ENCODE measurements at regions not wholly inside any gene's neighbourhood (a gene's known extent, or its start where the extent isn't known, plus 50 kb on each side); places are given as distances from the start of the nearest gene placed in this dataset.
A peak's percentile ranks its signal among the peaks of the same experiment; 100 is the strongest.
"Not testable (repeated sequence)": the region's sequence is repeated elsewhere in the genome, so short reads cannot be mapped to it uniquely, and the experiment has no call there.

DNA sequence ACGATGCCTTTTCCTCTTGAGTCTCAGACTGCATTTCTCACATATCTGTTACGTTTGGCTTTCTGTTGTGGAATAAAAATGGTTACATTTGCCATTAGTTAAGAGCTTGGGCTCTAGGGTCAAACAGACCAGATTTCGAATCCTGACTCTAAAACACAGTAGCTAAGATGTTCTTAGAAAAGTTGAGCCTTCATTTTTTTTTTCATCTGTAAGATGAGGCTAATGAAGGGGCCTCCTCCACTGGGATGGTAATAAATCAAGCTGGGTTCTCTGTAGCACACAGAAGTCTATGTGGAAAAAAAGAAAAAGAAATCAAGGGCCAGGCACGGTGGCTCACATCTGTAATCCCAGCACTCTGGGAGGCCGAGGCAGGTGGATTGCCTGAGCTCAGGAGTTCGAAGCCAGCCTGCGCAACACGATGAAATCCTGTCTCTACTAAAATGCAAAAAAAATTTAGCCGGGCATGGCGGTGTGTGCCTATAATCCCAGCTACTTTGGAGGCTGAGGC is 49.9 kb upstream of the CAPRIN1 start:
- Mint-ChIP-seq H3K36me3 (ENCODE audit: low read depth) (no peaks in the 10 kb centered on the region), H3K27ac (no peak overlapping the region), H3K4me1 (peaks cover 8% of the 10 kb centered on the region), H3K27me3 (peaks cover 51% of the 10 kb centered on the region), H3K9me3 (no peaks in the 10 kb centered on the region), H3K4me3 (no peak overlapping the region)
- DNase-seq = no peak
- intact Hi-C loops (cut with micrococcal nuclease) = no loop called here

GRCh38 chr11:33999393-33999792 is 52.1 kb upstream of the CAPRIN1 start:
- H3K36me3 Mint-ChIP-seq (ENCODE audit: low read depth) = no peaks in the 10 kb centered on the region
- no peaks in the 10 kb centered on the region for H3K9me3 Mint-ChIP-seq
- intact Hi-C loops (cut with micrococcal nuclease) = no loop called here
- peaks cover 8% of the 10 kb centered on the region for H3K4me1 Mint-ChIP-seq
- no peak for DNase-seq
- H3K27me3 Mint-ChIP-seq = peaks cover 35% of the 10 kb centered on the region
- no peak overlapping the region for H3K4me3 Mint-ChIP-seq
- no peak overlapping the region for H3K27ac Mint-ChIP-seq

- Mint-ChIP-seq H3K27me3 (peaks cover 31% of the 10 kb centered on the region), H3K36me3 (ENCODE audit: low read depth) (no peaks in the 10 kb centered on the region), H3K27ac (no peak overlapping the region), H3K9me3 (no peaks in the 10 kb centered on the region), H3K4me3 (peak overlapping the region; percentile 30), H3K4me1 (peaks cover 8% of the 10 kb centered on the region)
- intact Hi-C loops (cut with micrococcal nuclease) = loop anchor here (1.0 to 2.0 kb wide), 5 partner anchors 53 to 495 kb away; partner anchors contain the start of genes CAPRIN1 and NAT10
- no peak for DNase-seq
Observed at GRCh38 chr11:33997584-33998251, 53.8 kb upstream of the CAPRIN1 start.

- Mint-ChIP-seq H3K4me1 (peaks cover 8% of the 10 kb centered on the region), H3K27me3 (peaks cover 29% of the 10 kb centered on the region), H3K4me3 (peak overlapping the region; percentile 30), H3K9me3 (no peaks in the 10 kb centered on the region), H3K36me3 (ENCODE audit: low read depth) (no peaks in the 10 kb centered on the region), H3K27ac (no peak overlapping the region)
- peak; percentile 93 for DNase-seq
- intact Hi-C loops (cut with micrococcal nuclease) = loop anchor here (1.0 to 2.0 kb wide), 5 partner anchors 54 to 496 kb away; partner anchors contain the start of genes CAPRIN1 and NAT10
Observed at GRCh38 chr11:33996498-33997454, 54.8 kb upstream of the CAPRIN1 start.

DNA sequence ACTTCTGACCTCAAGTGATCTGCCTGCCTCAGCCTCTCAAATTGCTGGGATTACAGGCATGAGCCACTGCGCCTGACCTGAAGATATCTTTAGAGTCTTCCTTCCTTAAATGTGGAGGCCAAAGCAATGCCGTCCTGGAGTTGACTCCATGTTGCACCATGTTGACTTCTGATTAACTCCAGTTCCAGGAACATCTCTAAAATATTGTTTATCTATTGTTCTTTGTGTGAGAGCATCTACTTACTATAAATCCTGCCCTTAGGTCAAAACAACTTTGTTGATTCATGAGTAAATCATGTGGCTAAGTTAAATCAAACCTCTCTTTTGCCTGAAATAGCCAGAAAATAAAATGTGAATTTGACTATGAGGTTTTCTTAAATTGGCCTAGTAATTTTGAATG is 56.6 kb upstream of the CAPRIN1 start:
- H3K4me1 Mint-ChIP-seq = peaks cover 13% of the 10 kb centered on the region
- no peaks in the 10 kb centered on the region for H3K36me3 Mint-ChIP-seq (ENCODE audit: low read depth)
- H3K4me3 Mint-ChIP-seq = no peak overlapping the region
- H3K9me3 Mint-ChIP-seq = no peaks in the 10 kb centered on the region
- DNase-seq = no peak
- intact Hi-C loops (cut with micrococcal nuclease) = no loop called here
- H3K27me3 Mint-ChIP-seq = peaks cover 25% of the 10 kb centered on the region
- no peak overlapping the region for H3K27ac Mint-ChIP-seq

DNA sequence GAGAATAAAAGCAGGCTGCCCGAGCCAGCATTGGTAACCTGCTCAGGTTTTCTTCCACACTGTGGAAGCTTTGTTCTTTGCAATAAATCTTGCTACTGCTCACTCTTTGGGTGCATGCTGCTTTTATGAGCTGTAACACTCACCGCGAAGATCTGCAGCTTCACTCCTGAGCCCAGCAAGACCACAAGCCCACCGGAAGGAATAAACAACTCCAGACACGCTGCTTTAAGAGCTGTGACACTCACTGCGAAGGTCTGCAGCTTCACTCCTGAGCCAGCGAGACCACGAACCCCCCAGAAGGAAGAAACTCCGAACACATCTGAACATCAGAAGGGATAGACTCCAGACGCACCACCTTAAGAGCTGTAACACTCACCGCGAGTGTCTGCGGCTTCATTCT is 60.4 kb upstream of the CAPRIN1 start:
- H3K9me3 Mint-ChIP-seq; DNase-seq; H3K27ac Mint-ChIP-seq; intact Hi-C loops (cut with micrococcal nuclease); H3K27me3 Mint-ChIP-seq; H3K4me1 Mint-ChIP-seq; H3K36me3 Mint-ChIP-seq (ENCODE audit: low read depth): not testable (repeated sequence)
- peak overlapping the region; percentile 54 for H3K4me3 Mint-ChIP-seq

DNA sequence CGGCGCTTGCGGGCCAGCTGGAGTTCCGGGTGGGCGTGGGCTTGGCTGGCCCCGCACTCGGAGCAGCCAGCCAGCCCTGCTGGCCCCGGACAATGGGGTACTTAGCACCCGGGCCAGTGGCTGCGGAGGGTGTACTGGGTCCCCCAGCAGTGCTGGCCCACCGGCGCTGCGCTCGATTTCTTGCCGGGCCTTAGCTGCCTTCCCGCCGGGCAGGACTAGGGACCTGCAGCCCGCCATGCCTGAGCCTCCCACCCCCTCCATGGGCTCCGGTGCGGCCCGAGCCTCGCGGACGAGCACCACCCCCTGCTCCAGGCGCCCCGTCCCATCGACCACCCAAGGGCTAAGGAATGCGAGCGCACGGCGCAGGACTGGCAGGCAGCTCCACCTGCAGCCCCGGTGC is 61.4 kb upstream of the CAPRIN1 start:
- H3K27me3 Mint-ChIP-seq; H3K4me1 Mint-ChIP-seq; H3K27ac Mint-ChIP-seq; DNase-seq; intact Hi-C loops (cut with micrococcal nuclease); H3K9me3 Mint-ChIP-seq; H3K4me3 Mint-ChIP-seq; H3K36me3 Mint-ChIP-seq (ENCODE audit: low read depth): not testable (repeated sequence)

- Mint-ChIP-seq H3K9me3 (no peaks in the 10 kb centered on the region), H3K4me1 (peaks cover 4% of the 10 kb centered on the region), H3K36me3 (ENCODE audit: low read depth) (no peaks in the 10 kb centered on the region), H3K4me3 (no peak overlapping the region), H3K27ac (no peak overlapping the region), H3K27me3 (peaks cover 4% of the 10 kb centered on the region)
- intact Hi-C loops (cut with micrococcal nuclease) = no loop called here
- no peak for DNase-seq
Observed at GRCh38 chr11:33989461-33989860, 62.1 kb upstream of the CAPRIN1 start.

- Mint-ChIP-seq H3K27me3 (peaks cover 2% of the 10 kb centered on the region), H3K4me1 (peaks cover 4% of the 10 kb centered on the region), H3K36me3 (ENCODE audit: low read depth) (no peaks in the 10 kb centered on the region), H3K4me3 (no peak overlapping the region), H3K9me3 (no peaks in the 10 kb centered on the region), H3K27ac (no peak overlapping the region)
- intact Hi-C loops (cut with micrococcal nuclease) = loop anchor here (1.0 kb wide), 2 partner anchors 130 to 180 kb away; no protein-coding TSS in a partner anchor
- DNase-seq = no peak
Observed at GRCh38 chr11:33988586-33989370, 62.8 kb upstream of the CAPRIN1 start.

GRCh38 chr11:33987975-33988580 is 63.5 kb upstream of the CAPRIN1 start:
- peak; percentile 92 for DNase-seq
- Mint-ChIP-seq H3K4me1 (peaks cover 4% of the 10 kb centered on the region), H3K36me3 (ENCODE audit: low read depth) (no peaks in the 10 kb centered on the region), H3K4me3 (no peak overlapping the region), H3K27me3 (peaks cover 2% of the 10 kb centered on the region), H3K9me3 (no peaks in the 10 kb centered on the region), H3K27ac (no peak overlapping the region)
- intact Hi-C loops (cut with micrococcal nuclease) = loop anchor here (1.0 kb wide), 2 partner anchors 130 to 180 kb away; no protein-coding TSS in a partner anchor

- H3K36me3 Mint-ChIP-seq (ENCODE audit: low read depth) = no peaks in the 10 kb centered on the region
- H3K9me3 Mint-ChIP-seq = no peaks in the 10 kb centered on the region
- no peak for DNase-seq
- intact Hi-C loops (cut with micrococcal nuclease) = no loop called here
- no peak overlapping the region for H3K4me3 Mint-ChIP-seq
- H3K27me3 Mint-ChIP-seq = peaks cover 6% of the 10 kb centered on the region
- H3K27ac Mint-ChIP-seq = no peak overlapping the region
- H3K4me1 Mint-ChIP-seq = peaks cover 4% of the 10 kb centered on the region
Observed at GRCh38 chr11:33987545-33987944, 64.0 kb upstream of the CAPRIN1 start.

DNA sequence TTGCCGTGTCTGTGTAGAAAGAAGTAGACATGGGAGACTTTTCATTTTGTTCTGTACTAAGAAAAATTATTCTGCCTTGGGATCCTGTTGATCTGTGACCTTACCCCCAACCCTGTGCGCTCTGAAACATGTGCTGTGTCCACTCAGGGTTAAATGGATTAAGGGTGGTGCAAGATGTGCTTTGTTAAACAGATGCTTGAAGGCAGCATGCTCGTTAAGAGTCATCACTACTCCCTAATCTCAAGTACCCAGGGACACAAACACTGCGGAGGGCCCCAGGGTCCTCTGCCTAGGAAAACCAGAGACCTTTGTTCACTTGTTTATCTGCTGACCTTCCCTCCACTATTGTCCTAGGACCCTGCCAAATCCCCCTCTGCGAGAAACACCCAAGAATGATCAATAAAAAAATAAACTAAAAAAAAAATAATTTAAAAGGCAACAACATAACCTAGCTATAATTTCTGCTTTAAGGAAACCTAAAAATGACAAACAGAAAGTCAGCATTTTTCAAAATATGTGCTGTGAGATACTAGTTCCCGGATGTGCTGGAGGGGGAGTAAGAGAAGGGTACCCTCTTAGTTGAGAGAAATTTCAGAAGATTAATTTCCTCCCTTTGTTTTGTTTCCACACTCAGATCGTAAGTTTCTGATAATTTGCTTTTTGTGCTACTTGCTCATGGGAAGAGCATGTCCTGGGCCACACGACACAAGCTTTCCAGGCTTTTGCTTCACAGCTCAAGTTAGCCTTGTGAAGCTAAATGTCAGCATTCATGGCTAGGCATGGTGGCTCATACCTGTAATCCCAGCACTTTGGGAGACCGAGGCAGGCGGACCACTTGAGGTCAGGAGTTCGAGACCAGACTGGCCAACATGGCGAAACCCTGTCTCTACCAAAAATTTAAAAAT is 64.7 kb upstream of the CAPRIN1 start:
- intact Hi-C loops (cut with micrococcal nuclease); H3K27ac Mint-ChIP-seq; DNase-seq; H3K36me3 Mint-ChIP-seq (ENCODE audit: low read depth); H3K9me3 Mint-ChIP-seq; H3K4me1 Mint-ChIP-seq; H3K27me3 Mint-ChIP-seq; H3K4me3 Mint-ChIP-seq: not testable (repeated sequence)

Measured in activated CD4-positive, alpha-beta T cell treated with anti-CD3 and anti-CD28 coated beads, Interleukin-2, amount 10 ng/mL, durations not matched to agents 24 days and 14 days (primary cell).